GM23338 (cell line): ENCODE measurements at regions not wholly inside any gene's neighbourhood (a gene's known extent, or its start where the extent isn't known, plus 50 kb on each side); places are given as distances from the start of the nearest gene placed in this dataset.

Experiments
- CREB1 ChIP-seq: fragments of 250-450 bp; sonication (Bioruptor Pico); IDR thresholded peaks from 2 replicates; pipeline ENCODE4 v1.5.0; 2020; ENCODE audit warnings: low read depth, mild to moderate bottlenecking, moderate library complexity
- EZH2 ChIP-seq: fragments of 200-600 bp; sonication (generic); IDR thresholded peaks from one replicate; pipeline ENCODE4 v1.8.0; 2017; ENCODE audit warnings: antibody characterized with exemption, mild to moderate bottlenecking, low read depth; ENCODE audit not compliant: unreplicated experiment
- EZH2phosphoT487 ChIP-seq: fragments of 200-600 bp; sonication (generic); IDR thresholded peaks from one replicate; pipeline ENCODE4 v1.8.1; 2018; ENCODE audit warnings: antibody characterized with exemption; ENCODE audit not compliant: unreplicated experiment
- JUNB ChIP-seq: IDR thresholded peaks from one replicate; pipeline ENCODE4 v1.6.1; 2016; ENCODE audit warnings: antibody characterized with exemption; ENCODE audit not compliant: unreplicated experiment
- NANOG ChIP-seq: IDR thresholded peaks from 2 replicates; pipeline ENCODE4 v1.6.1; 2016; ENCODE audit warnings: antibody characterized with exemption, borderline replicate concordance
- POLR2AphosphoS5 ChIP-seq: IDR thresholded peaks from 2 replicates; pipeline ENCODE4 v1.6.1; 2016; ENCODE audit warnings: antibody characterized with exemption, low read depth
- STAT1 ChIP-seq: IDR thresholded peaks from one replicate; pipeline ENCODE4 v1.6.1; 2016; ENCODE audit warnings: antibody characterized with exemption; ENCODE audit not compliant: unreplicated experiment
- ZNF114 ChIP-seq: fragments of 250-450 bp; sonication (Bioruptor Pico); IDR thresholded peaks from 2 replicates; pipeline ENCODE4 v1.5.0; 2020; ENCODE audit warnings: mild to moderate bottlenecking, moderate library complexity
- ZNF331 ChIP-seq: fragments of 250-450 bp; sonication (Bioruptor Pico); IDR thresholded peaks from 2 replicates; pipeline ENCODE4 v1.5.0; 2020; ENCODE audit warnings: low read depth, mild to moderate bottlenecking, moderate library complexity
- TF ChIP-seq, protein P1 (sequence below), 2 experiments: fragments of 200-600 bp in 1 of 2; sonication (generic) in 1 of 2; conservative IDR thresholded peaks; 2 replicates each; pipeline versions ENCODE4 v1.5.1 to v1.6.1; 2016 to 2017; ENCODE audit warnings: antibody characterized with exemption in 2 of 2, low read depth in 2 of 2, mild to moderate bottlenecking in 2 of 2, moderate library complexity in 1 of 2
- TF ChIP-seq, protein P2 (sequence below): IDR thresholded peaks from one replicate; pipeline ENCODE4 v1.6.1; 2018; ENCODE audit warnings: antibody characterized with exemption; ENCODE audit not compliant: unreplicated experiment
- TF ChIP-seq, protein P3 (sequence below): IDR thresholded peaks from 2 replicates; pipeline ENCODE4 v1.6.1; 2016; ENCODE audit warnings: antibody characterized with exemption
- TF ChIP-seq, protein P4 (sequence below): fragments of 250-450 bp; sonication (Bioruptor Pico); IDR thresholded peaks from 2 replicates; pipeline ENCODE4 v1.5.0; 2020; ENCODE audit warnings: mild to moderate bottlenecking, moderate library complexity

DNA sequence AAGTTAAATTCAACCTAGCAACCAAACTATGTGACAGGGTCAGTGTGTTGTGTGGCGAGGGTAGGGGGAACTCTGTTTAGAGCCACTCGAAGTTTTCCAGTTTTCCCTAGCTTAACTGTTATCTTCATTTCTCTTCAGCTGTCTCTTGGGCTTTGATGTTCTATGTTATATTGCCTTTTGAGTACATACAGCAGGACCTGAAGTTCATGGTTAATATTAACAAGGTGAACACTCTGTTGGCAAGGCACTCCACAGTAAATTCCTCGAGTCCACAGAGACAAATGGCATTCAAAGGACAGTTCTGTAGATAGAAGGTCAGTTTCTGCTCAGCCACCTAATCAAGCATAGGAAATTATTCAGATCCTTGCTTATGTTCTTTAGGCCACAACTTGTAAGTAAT lies 147.9 kb upstream of the DPH6 start:
- TF ChIP-seq, protein P1, sequence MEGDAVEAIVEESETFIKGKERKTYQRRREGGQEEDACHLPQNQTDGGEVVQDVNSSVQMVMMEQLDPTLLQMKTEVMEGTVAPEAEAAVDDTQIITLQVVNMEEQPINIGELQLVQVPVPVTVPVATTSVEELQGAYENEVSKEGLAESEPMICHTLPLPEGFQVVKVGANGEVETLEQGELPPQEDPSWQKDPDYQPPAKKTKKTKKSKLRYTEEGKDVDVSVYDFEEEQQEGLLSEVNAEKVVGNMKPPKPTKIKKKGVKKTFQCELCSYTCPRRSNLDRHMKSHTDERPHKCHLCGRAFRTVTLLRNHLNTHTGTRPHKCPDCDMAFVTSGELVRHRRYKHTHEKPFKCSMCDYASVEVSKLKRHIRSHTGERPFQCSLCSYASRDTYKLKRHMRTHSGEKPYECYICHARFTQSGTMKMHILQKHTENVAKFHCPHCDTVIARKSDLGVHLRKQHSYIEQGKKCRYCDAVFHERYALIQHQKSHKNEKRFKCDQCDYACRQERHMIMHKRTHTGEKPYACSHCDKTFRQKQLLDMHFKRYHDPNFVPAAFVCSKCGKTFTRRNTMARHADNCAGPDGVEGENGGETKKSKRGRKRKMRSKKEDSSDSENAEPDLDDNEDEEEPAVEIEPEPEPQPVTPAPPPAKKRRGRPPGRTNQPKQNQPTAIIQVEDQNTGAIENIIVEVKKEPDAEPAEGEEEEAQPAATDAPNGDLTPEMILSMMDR (conservative IDR thresholded peaks at IDR 0.05; ENCODE audit: low read depth in 2 of 2): no peak
- TF ChIP-seq EZH2 (no peak), EZH2phosphoT487 (no peak), CREB1 (CRISPR knock-in tag) (no peak), POLR2AphosphoS5 (no peak), JUNB (no peak), ZNF114 (CRISPR knock-in tag) (no peak), NANOG (no peak), STAT1 (no peak), ZNF331 (CRISPR knock-in tag) (no peak)
- TF ChIP-seq, protein P2, sequence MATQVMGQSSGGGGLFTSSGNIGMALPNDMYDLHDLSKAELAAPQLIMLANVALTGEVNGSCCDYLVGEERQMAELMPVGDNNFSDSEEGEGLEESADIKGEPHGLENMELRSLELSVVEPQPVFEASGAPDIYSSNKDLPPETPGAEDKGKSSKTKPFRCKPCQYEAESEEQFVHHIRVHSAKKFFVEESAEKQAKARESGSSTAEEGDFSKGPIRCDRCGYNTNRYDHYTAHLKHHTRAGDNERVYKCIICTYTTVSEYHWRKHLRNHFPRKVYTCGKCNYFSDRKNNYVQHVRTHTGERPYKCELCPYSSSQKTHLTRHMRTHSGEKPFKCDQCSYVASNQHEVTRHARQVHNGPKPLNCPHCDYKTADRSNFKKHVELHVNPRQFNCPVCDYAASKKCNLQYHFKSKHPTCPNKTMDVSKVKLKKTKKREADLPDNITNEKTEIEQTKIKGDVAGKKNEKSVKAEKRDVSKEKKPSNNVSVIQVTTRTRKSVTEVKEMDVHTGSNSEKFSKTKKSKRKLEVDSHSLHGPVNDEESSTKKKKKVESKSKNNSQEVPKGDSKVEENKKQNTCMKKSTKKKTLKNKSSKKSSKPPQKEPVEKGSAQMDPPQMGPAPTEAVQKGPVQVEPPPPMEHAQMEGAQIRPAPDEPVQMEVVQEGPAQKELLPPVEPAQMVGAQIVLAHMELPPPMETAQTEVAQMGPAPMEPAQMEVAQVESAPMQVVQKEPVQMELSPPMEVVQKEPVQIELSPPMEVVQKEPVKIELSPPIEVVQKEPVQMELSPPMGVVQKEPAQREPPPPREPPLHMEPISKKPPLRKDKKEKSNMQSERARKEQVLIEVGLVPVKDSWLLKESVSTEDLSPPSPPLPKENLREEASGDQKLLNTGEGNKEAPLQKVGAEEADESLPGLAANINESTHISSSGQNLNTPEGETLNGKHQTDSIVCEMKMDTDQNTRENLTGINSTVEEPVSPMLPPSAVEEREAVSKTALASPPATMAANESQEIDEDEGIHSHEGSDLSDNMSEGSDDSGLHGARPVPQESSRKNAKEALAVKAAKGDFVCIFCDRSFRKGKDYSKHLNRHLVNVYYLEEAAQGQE: no peak
- TF ChIP-seq, protein P3, sequence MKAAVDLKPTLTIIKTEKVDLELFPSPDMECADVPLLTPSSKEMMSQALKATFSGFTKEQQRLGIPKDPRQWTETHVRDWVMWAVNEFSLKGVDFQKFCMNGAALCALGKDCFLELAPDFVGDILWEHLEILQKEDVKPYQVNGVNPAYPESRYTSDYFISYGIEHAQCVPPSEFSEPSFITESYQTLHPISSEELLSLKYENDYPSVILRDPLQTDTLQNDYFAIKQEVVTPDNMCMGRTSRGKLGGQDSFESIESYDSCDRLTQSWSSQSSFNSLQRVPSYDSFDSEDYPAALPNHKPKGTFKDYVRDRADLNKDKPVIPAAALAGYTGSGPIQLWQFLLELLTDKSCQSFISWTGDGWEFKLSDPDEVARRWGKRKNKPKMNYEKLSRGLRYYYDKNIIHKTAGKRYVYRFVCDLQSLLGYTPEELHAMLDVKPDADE: no peak
- TF ChIP-seq, protein P4, sequence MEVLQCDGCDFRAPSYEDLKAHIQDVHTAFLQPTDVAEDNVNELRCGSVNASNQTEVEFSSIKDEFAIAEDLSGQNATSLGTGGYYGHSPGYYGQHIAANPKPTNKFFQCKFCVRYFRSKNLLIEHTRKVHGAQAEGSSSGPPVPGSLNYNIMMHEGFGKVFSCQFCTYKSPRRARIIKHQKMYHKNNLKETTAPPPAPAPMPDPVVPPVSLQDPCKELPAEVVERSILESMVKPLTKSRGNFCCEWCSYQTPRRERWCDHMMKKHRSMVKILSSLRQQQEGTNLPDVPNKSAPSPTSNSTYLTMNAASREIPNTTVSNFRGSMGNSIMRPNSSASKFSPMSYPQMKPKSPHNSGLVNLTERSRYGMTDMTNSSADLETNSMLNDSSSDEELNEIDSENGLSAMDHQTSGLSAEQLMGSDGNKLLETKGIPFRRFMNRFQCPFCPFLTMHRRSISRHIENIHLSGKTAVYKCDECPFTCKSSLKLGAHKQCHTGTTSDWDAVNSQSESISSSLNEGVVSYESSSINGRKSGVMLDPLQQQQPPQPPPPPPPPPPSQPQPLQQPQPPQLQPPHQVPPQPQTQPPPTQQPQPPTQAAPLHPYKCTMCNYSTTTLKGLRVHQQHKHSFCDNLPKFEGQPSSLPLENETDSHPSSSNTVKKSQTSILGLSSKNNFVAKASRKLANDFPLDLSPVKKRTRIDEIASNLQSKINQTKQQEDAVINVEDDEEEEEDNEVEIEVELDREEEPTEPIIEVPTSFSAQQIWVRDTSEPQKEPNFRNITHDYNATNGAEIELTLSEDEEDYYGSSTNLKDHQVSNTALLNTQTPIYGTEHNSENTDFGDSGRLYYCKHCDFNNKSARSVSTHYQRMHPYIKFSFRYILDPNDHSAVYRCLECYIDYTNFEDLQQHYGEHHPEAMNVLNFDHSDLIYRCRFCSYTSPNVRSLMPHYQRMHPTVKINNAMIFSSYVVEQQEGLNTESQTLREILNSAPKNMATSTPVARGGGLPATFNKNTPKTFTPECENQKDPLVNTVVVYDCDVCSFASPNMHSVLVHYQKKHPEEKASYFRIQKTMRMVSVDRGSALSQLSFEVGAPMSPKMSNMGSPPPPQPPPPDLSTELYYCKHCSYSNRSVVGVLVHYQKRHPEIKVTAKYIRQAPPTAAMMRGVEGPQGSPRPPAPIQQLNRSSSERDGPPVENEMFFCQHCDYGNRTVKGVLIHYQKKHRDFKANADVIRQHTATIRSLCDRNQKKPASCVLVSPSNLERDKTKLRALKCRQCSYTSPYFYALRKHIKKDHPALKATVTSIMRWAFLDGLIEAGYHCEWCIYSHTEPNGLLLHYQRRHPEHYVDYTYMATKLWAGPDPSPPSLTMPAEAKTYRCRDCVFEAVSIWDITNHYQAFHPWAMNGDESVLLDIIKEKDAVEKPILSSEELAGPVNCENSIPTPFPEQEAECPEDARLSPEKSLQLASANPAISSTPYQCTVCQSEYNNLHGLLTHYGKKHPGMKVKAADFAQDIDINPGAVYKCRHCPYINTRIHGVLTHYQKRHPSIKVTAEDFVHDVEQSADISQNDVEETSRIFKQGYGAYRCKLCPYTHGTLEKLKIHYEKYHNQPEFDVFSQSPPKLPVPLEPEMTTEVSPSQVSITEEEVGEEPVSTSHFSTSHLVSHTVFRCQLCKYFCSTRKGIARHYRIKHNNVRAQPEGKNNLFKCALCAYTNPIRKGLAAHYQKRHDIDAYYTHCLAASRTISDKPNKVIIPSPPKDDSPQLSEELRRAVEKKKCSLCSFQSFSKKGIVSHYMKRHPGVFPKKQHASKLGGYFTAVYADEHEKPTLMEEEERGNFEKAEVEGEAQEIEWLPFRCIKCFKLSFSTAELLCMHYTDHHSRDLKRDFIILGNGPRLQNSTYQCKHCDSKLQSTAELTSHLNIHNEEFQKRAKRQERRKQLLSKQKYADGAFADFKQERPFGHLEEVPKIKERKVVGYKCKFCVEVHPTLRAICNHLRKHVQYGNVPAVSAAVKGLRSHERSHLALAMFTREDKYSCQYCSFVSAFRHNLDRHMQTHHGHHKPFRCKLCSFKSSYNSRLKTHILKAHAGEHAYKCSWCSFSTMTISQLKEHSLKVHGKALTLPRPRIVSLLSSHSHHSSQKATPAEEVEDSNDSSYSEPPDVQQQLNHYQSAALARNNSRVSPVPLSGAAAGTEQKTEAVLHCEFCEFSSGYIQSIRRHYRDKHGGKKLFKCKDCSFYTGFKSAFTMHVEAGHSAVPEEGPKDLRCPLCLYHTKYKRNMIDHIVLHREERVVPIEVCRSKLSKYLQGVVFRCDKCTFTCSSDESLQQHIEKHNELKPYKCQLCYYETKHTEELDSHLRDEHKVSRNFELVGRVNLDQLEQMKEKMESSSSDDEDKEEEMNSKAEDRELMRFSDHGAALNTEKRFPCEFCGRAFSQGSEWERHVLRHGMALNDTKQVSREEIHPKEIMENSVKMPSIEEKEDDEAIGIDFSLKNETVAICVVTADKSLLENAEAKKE (CRISPR knock-in tag): no peak
